A549 (cell line): ENCODE measurements at regions not wholly inside any gene's neighbourhood (a gene's known extent, or its start where the extent isn't known, plus 50 kb on each side); places are given as distances from the start of the nearest gene placed in this dataset.

Source experiments
- ATAC-seq, 2 experiments: fragments of 200-7000 bp in 1 of 2; fragments of >200 bp in 1 of 2; cut with Nextera tagmentation in 1 of 2; cut with Tn5 transposase in 1 of 2; 3 replicates each; pipeline versions ENCODE4 v1.8.0 to v1.9.1; 2018 to 2020; ENCODE audit warnings: mild to moderate bottlenecking in 1 of 2, moderate library complexity in 1 of 2
- CTCF ChIA-PET: fragments of 300-600 bp; sonication (Branson Sonifier 250); formaldehyde crosslinking; extraction: SDS; loops from one replicate; lab custom pipeline; 2021; ENCODE audit warnings: antibody characterized with exemption, inconsistent platforms; lab: Yijun Ruan, JAX
- POLR2A ChIA-PET: fragments of 350-600 bp; formaldehyde crosslinking; extraction: SDS; loops from one replicate; lab custom pipeline; 2021; ENCODE audit warnings: antibody characterized with exemption, inconsistent platforms; lab: Yijun Ruan, JAX
- DNase-seq, 2 experiments: peaks; one replicate each; pipeline versions ENCODE4 v3.0.0 to v3.0.0-alpha.2; 2011 to 2016; ENCODE audit warnings: low read depth in 1 of 2, low spot score in 1 of 2
- FAIRE-seq: peaks from 2 replicates; lab custom pipeline; 2011; peaks lifted over from hg19 to GRCh38; lab: Jason Lieb, UNC
- H3K27ac ChIP-seq, 2 experiments: fragments of >200 bp; sonication (Bioruptor Twin); formaldehyde crosslinking; 3 replicates each; pipeline ENCODE4 v1.5.1; 2016 to 2017
- H3K4me1 ChIP-seq: fragments of >200 bp; sonication (Bioruptor Twin); formaldehyde crosslinking; 3 replicates; pipeline ENCODE4 v1.6.1; 2016
- H3K4me2 ChIP-seq: fragments of >200 bp; sonication (Bioruptor Twin); formaldehyde crosslinking; 3 replicates; pipeline ENCODE4 v1.6.1; 2016
- H3K4me3 ChIP-seq: fragments of >200 bp; sonication (Bioruptor Twin); formaldehyde crosslinking; 3 replicates; pipeline ENCODE4 v1.5.1; 2016
- H3K9me3 ChIP-seq: fragments of >200 bp; sonication (Bioruptor Twin); formaldehyde crosslinking; 3 replicates; pipeline ENCODE4 v1.6.1; 2016
- CHD4 ChIP-seq: fragments of 200-600 bp; sonication (generic); IDR thresholded peaks from 2 replicates; pipeline ENCODE4 v1.6.1; 2016; ENCODE audit warnings: antibody characterized with exemption, mild to moderate bottlenecking, borderline replicate concordance
- EHF ChIP-seq: fragments of 250-450 bp; sonication (Bioruptor Pico); IDR thresholded peaks from 2 replicates; pipeline ENCODE4 v1.5.0; 2020; ENCODE audit warnings: mild to moderate bottlenecking
- FOSL2 ChIP-seq, 2 experiments: fragments of 450-650 bp in 1 of 2; fragments of >200 bp in 1 of 2; sonication (Bioruptor Twin) in 1 of 2; formaldehyde crosslinking; IDR thresholded peaks; 2 replicates each; pipeline versions ENCODE4 v1.5.0 to v1.6.1; 2016 to 2020; ENCODE audit warnings: mild to moderate bottlenecking in 1 of 2, moderate library complexity in 1 of 2
- FOXS1 ChIP-seq: fragments of 250-450 bp; sonication (Bioruptor Pico); IDR thresholded peaks from 2 replicates; pipeline ENCODE4 v1.5.0; 2020; ENCODE audit warnings: mild to moderate bottlenecking, moderate library complexity
- HDAC2 ChIP-seq: fragments of 200-600 bp; sonication (generic); IDR thresholded peaks from 2 replicates; pipeline ENCODE4 v1.6.1; 2016
- HOXA7 ChIP-seq: fragments of 250-450 bp; sonication (Bioruptor Pico); IDR thresholded peaks from 2 replicates; pipeline ENCODE4 v1.5.0; 2020; ENCODE audit warnings: mild to moderate bottlenecking, moderate library complexity
- JUN ChIP-seq, 2 experiments: fragments of >200 bp; sonication (Bioruptor Twin); formaldehyde crosslinking; IDR thresholded peaks; 2 replicates in 1 of 2; 3 replicates in 1 of 2; pipeline ENCODE4 v1.6.1; 2016 to 2017
- JUNB ChIP-seq: fragments of >200 bp; sonication (Bioruptor Twin); formaldehyde crosslinking; IDR thresholded peaks from 2 replicates; pipeline ENCODE4 v1.6.1; 2016
- KDM1A ChIP-seq: fragments of 200-600 bp; sonication (generic); IDR thresholded peaks from 2 replicates; pipeline ENCODE4 v1.6.1; 2016; ENCODE audit warnings: low read depth, mild to moderate bottlenecking
- MAFK ChIP-seq: fragments of 450-650 bp; IDR thresholded peaks from 2 replicates; pipeline ENCODE4 v1.6.1; 2014; ENCODE audit not compliant: partially characterized antibody
- MAZ ChIP-seq: fragments of 150-350 bp; IDR thresholded peaks from 2 replicates; pipeline ENCODE4 v1.6.1; 2014; ENCODE audit warnings: antibody characterized with exemption, low read depth, low read length, borderline replicate concordance
- RAD21 ChIP-seq, 2 experiments: fragments of >200 bp in 1 of 2; sonication (Bioruptor Twin) in 1 of 2; formaldehyde crosslinking in 1 of 2; IDR thresholded peaks in 1 of 2; conservative IDR thresholded peaks in 1 of 2; 2 replicates in 1 of 2; 3 replicates in 1 of 2; pipeline ENCODE4 v1.6.1; 2012 to 2018; ENCODE audit warnings: inconsistent platforms in 1 of 2
- RCOR1 ChIP-seq: fragments of 150-350 bp; IDR thresholded peaks from 2 replicates; pipeline ENCODE4 v1.6.1; 2014; ENCODE audit warnings: antibody characterized with exemption, low read length, low read depth
- SMC3 ChIP-seq: fragments of >200 bp; sonication (Bioruptor Twin); formaldehyde crosslinking; IDR thresholded peaks from 3 replicates; pipeline ENCODE4 v1.6.1; 2018; ENCODE audit warnings: inconsistent platforms
- SREBF2 ChIP-seq: fragments of 450-650 bp; IDR thresholded peaks from 2 replicates; pipeline ENCODE4 v1.6.1; 2014; ENCODE audit warnings: mild to moderate bottlenecking, moderate library complexity
- TFCP2L1 ChIP-seq: fragments of 250-450 bp; sonication (Bioruptor Pico); IDR thresholded peaks from 2 replicates; pipeline ENCODE4 v1.5.0; 2021; ENCODE audit warnings: mild to moderate bottlenecking
- TP53 ChIP-seq: fragments of 250-450 bp; sonication (Bioruptor Pico); IDR thresholded peaks from 2 replicates; pipeline ENCODE4 v1.5.0; 2021; ENCODE audit warnings: mild to moderate bottlenecking, moderate library complexity
- ZC3H11A ChIP-seq: fragments of 450-650 bp; IDR thresholded peaks from 2 replicates; pipeline ENCODE4 v1.6.1; 2014; ENCODE audit warnings: antibody characterized with exemption, mild to moderate bottlenecking
- ZSCAN20 ChIP-seq: fragments of 250-450 bp; sonication (Bioruptor Pico); IDR thresholded peaks from 2 replicates; pipeline ENCODE4 v1.8.0; 2022; ENCODE audit warnings: mild to moderate bottlenecking, moderate library complexity
- WGBS: methylation state at CpG from one replicate; pipeline ENCODE4 v1.1.6; 2017; ENCODE audit errors: missing lambda C conversion rate; 5-methylcytosine and 5-hydroxymethylcytosine counted together
- TF ChIP-seq, protein P1 (sequence below): fragments of >200 bp; sonication (Bioruptor Twin); formaldehyde crosslinking; IDR thresholded peaks from 2 replicates; pipeline ENCODE4 v1.6.1; 2016
- TF ChIP-seq, protein P2 (sequence below): fragments of 450-650 bp; IDR thresholded peaks from 2 replicates; pipeline ENCODE4 v1.6.1; 2014; ENCODE audit warnings: antibody characterized with exemption
- TF ChIP-seq, protein P3 (sequence below): fragments of 150-350 bp; IDR thresholded peaks from 2 replicates; pipeline ENCODE4 v1.6.1; 2014; ENCODE audit warnings: low read depth, mild to moderate bottlenecking, low read length
- TF ChIP-seq, protein P4 (sequence below): fragments of 200-600 bp; sonication (generic); IDR thresholded peaks from 2 replicates; pipeline ENCODE4 v1.6.1; 2016; ENCODE audit warnings: antibody characterized with exemption, mild to moderate bottlenecking, moderate library complexity

DNA sequence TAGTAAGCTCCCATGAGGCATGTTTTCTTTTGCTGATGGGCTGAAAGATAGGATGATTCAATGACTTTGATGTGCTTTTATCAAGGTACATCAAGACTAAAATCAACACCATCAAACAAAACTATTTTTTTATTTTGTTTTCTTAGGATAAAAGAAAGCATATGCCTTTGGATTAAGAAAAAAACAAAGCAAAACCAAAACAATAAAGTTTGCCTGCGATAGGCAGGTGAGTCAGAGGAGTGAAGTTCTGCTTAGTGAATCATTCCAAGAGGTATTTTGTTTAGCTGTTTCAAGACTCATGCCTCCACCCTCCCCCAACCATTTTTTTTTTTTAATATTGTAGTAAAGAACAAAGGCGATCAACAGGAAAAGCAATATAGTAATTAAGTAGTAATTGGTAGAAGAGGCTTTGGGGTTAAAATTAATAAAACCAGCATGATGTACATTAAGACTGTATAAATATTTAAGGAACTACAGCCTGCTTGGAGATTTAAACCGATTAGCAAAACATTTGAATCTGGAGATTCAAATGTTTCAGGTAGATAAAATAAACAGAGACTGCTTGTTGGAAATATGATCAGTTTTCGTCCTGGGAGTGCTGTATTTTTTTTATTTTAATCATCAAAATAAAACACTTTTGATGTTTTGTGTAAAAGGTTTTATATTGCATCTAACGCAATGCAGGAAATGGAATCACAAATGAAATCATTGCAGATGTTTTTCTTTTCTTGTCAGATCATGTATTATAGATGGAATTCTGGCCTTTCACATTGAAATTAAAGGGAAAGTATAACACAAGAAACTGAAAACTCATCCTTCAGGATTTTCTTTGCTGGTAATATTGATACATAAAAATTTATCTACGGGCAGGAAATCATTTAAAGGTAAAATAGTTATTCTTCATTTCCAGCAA is 482.3 kb upstream of the MANEA start:
- DNase-seq (peak in 1 of 2 experiments; percentile 24), FAIRE-seq (no peak), ATAC-seq (no peak)
- Histone ChIP-seq H3K4me1 (no peaks in the 10 kb centered on the region), H3K27ac (no peak overlapping the region), H3K9me3 (no peaks in the 10 kb centered on the region), H3K4me2 (peak overlapping the region; percentile 60), H3K4me3 (no peak overlapping the region)
- ChIA-PET CTCF (no interaction called here), POLR2A (no interaction called here)
- TF ChIP-seq MAZ: no peak
- TF ChIP-seq, protein P1, sequence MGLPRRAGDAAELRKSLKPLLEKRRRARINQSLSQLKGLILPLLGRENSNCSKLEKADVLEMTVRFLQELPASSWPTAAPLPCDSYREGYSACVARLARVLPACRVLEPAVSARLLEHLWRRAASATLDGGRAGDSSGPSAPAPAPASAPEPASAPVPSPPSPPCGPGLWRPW: no peak
- TF ChIP-seq, protein P2, sequence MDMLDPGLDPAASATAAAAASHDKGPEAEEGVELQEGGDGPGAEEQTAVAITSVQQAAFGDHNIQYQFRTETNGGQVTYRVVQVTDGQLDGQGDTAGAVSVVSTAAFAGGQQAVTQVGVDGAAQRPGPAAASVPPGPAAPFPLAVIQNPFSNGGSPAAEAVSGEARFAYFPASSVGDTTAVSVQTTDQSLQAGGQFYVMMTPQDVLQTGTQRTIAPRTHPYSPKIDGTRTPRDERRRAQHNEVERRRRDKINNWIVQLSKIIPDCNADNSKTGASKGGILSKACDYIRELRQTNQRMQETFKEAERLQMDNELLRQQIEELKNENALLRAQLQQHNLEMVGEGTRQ: no peak
- no peak for TF ChIP-seq FOSL2 (IDR thresholded peaks at IDR 0.05)
- TF ChIP-seq FOSL2 (CRISPR knock-in tag; IDR thresholded peaks at IDR 0.05): peak; percentile 24; the same call in 1 of the 2 replicates
- no peak for TF ChIP-seq MAFK
- no peak for TF ChIP-seq HOXA7 (CRISPR knock-in tag)
- no peak for TF ChIP-seq SMC3
- WGBS: 9% methylated on average over 6 of the region's 6 CpGs

DNA sequence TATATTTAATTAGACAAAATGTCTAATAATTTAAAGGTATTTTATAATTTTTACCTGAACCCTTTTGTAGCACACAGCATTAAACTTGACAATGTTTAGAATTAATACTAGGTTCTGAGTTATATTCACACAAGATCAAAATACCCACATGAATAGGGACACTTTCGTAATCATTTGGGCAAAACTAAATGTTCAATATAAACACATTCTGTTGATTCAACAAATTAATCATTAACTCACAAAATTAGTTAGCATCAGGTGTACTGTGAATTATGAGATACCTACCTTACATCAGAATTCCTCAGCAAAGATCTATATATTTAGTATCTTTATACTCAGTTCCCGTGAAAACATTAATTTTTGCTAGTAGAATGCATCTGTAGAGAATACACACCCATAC is 481.5 kb upstream of the MANEA start:
- no peak for DNase-seq
- no peak overlapping the region for H3K27ac ChIP-seq

DNA sequence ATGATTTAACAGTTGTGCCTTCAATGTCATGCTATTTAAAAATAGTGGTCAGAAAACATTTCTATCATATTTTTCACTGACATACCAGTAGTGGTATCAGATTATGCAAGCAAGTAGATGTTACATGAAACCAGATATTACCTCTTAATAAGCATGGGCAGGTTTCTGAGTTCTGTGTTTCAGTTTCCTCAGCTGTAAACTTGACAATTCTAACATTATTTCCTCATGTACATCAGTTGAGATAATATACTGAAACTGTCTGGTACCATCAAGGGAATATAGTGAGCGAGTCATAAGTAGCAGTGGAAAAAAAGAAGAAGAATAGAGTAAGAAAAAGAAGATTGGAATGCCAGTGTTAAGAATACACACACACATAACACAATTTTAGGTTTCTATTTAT is 477.9 kb upstream of the MANEA start:
- ChIA-PET POLR2A (no interaction called here), CTCF (no interaction called here)
- no peak overlapping the region for H3K27ac ChIP-seq
- H3K4me3 ChIP-seq: no peak overlapping the region
- H3K9me3 ChIP-seq: no peaks in the 10 kb centered on the region
- no peak for FAIRE-seq
- H3K4me1 ChIP-seq: no peaks in the 10 kb centered on the region
- no peak overlapping the region for H3K4me2 ChIP-seq
- no peak for ATAC-seq
- DNase-seq: no peak
- 24% methylated on average over 1 of the region's 1 CpG for WGBS
- TF ChIP-seq JUN (IDR thresholded peaks at IDR 0.05): no peak
- TF ChIP-seq HDAC2: no peak
- TF ChIP-seq TFCP2L1 (CRISPR knock-in tag): no peak
- TF ChIP-seq KDM1A: no peak
- TF ChIP-seq EHF: no peak
- TF ChIP-seq HOXA7 (CRISPR knock-in tag): no peak
- no peak for TF ChIP-seq SREBF2
- TF ChIP-seq JUNB: no peak
- TF ChIP-seq, protein P1: no peak
- TF ChIP-seq, protein P3, sequence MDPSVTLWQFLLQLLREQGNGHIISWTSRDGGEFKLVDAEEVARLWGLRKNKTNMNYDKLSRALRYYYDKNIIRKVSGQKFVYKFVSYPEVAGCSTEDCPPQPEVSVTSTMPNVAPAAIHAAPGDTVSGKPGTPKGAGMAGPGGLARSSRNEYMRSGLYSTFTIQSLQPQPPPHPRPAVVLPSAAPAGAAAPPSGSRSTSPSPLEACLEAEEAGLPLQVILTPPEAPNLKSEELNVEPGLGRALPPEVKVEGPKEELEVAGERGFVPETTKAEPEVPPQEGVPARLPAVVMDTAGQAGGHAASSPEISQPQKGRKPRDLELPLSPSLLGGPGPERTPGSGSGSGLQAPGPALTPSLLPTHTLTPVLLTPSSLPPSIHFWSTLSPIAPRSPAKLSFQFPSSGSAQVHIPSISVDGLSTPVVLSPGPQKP: no peak
- TF ChIP-seq, protein P4, sequence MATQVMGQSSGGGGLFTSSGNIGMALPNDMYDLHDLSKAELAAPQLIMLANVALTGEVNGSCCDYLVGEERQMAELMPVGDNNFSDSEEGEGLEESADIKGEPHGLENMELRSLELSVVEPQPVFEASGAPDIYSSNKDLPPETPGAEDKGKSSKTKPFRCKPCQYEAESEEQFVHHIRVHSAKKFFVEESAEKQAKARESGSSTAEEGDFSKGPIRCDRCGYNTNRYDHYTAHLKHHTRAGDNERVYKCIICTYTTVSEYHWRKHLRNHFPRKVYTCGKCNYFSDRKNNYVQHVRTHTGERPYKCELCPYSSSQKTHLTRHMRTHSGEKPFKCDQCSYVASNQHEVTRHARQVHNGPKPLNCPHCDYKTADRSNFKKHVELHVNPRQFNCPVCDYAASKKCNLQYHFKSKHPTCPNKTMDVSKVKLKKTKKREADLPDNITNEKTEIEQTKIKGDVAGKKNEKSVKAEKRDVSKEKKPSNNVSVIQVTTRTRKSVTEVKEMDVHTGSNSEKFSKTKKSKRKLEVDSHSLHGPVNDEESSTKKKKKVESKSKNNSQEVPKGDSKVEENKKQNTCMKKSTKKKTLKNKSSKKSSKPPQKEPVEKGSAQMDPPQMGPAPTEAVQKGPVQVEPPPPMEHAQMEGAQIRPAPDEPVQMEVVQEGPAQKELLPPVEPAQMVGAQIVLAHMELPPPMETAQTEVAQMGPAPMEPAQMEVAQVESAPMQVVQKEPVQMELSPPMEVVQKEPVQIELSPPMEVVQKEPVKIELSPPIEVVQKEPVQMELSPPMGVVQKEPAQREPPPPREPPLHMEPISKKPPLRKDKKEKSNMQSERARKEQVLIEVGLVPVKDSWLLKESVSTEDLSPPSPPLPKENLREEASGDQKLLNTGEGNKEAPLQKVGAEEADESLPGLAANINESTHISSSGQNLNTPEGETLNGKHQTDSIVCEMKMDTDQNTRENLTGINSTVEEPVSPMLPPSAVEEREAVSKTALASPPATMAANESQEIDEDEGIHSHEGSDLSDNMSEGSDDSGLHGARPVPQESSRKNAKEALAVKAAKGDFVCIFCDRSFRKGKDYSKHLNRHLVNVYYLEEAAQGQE: no peak

More for the DNA sequence above, 481.5 kb upstream of the MANEA start:
- no peak for FAIRE-seq
- TF ChIP-seq CHD4: no peak
- TF ChIP-seq RAD21 (conservative IDR thresholded peaks at IDR 0.05 in 1 of 2, IDR thresholded peaks at IDR 0.05 in 1 of 2): no peak
- TF ChIP-seq, protein P4: no peak
- TF ChIP-seq RCOR1: no peak
- no peak for TF ChIP-seq EHF
- no peak for TF ChIP-seq TFCP2L1 (CRISPR knock-in tag)
- no peak for TF ChIP-seq HOXA7 (CRISPR knock-in tag)
- TF ChIP-seq ZC3H11A: no peak
- no peak for TF ChIP-seq MAZ
- no peak for TF ChIP-seq FOXS1 (CRISPR knock-in tag)
- TF ChIP-seq TP53 (CRISPR knock-in tag): no peak
- TF ChIP-seq ZSCAN20 (CRISPR knock-in tag): no peak
- no peaks in the 10 kb centered on the region for H3K9me3 ChIP-seq
- no peaks in the 10 kb centered on the region for H3K4me1 ChIP-seq
- POLR2A ChIA-PET: no interaction called here
- ATAC-seq: no peak
- WGBS: 29% methylated on average over 2 of the region's 2 CpGs
- no peak overlapping the region for H3K4me2 ChIP-seq
- CTCF ChIA-PET: no interaction called here
- no peak overlapping the region for H3K4me3 ChIP-seq
